Activated CD8-positive, alpha-beta memory T cell treated with anti-CD3 and anti-CD28 coated beads, Interleukin-2, amount 10 ng/mL, durations not matched to agents 7 days and 5 days (primary cell): ENCODE measurements at regions not wholly inside any gene's neighbourhood (a gene's known extent, or its start where the extent isn't known, plus 50 kb on each side); places are given as distances from the start of the nearest gene placed in this dataset.

Experiments used
- ATAC-seq: fragments of 150-1000 bp; cut with Tn5 transposase; one replicate; pipeline ENCODE4 v1.10.0; 2021; ENCODE audit warnings: moderate library complexity
- CTCF ChIA-PET: fragments of 350-600 bp; sonication (Branson Sonifier 250); formaldehyde crosslinking; loops from one replicate; lab custom pipeline; 2021; ENCODE audit warnings: antibody characterized with exemption; lab: Charles Lee
- DNase-seq: peaks from one replicate; pipeline ENCODE4 v3.0.0-alpha.2; 2020
- H3K27ac Mint-ChIP-seq: one replicate; pipeline ENCODE4 v1.8.0; 2021; ENCODE audit warnings: mild to moderate bottlenecking, mixed read lengths
- H3K27me3 Mint-ChIP-seq: one replicate; pipeline ENCODE4 v1.8.0; 2021; ENCODE audit warnings: mixed read lengths
- H3K36me3 Mint-ChIP-seq: one replicate; pipeline ENCODE4 v1.8.0; 2021; ENCODE audit warnings: mild to moderate bottlenecking, mixed read lengths
- H3K4me1 Mint-ChIP-seq: one replicate; pipeline ENCODE4 v1.8.0; 2021; ENCODE audit warnings: mixed read lengths
- H3K4me3 Mint-ChIP-seq: one replicate; pipeline ENCODE4 v1.8.0; 2021; ENCODE audit warnings: mild to moderate bottlenecking, moderate library complexity, mixed read lengths
- H3K9me3 Mint-ChIP-seq: one replicate; pipeline ENCODE4 v1.8.0; 2022; ENCODE audit warnings: low read depth, mixed read lengths

- Mint-ChIP-seq H3K9me3 (no peaks in the 10 kb centered on the region), H3K4me1 (peaks cover 24% of the 10 kb centered on the region), H3K4me3 (no peak overlapping the region), H3K27me3 (no peaks in the 10 kb centered on the region), H3K27ac (peak overlapping the region; percentile 80), H3K36me3 (no peaks in the 10 kb centered on the region)
- peak; percentile 64 for DNase-seq
- CTCF ChIA-PET: interaction anchor here (1.2 kb wide), 1 partner anchor 27 kb away, joined by 3 read pairs; no protein-coding TSS in a partner anchor
- ATAC-seq: peak; percentile 96
Measured at GRCh38 chrX:39336671-39337311, 535.5 kb downstream of the MID1IP1 start.

- H3K27me3 Mint-ChIP-seq: no peaks in the 10 kb centered on the region
- no peak overlapping the region for H3K4me3 Mint-ChIP-seq
- H3K36me3 Mint-ChIP-seq: no peaks in the 10 kb centered on the region
- no peak for DNase-seq
- ATAC-seq: no peak
- H3K4me1 Mint-ChIP-seq: peaks cover 18% of the 10 kb centered on the region
- H3K9me3 Mint-ChIP-seq: no peaks in the 10 kb centered on the region
- peak overlapping the region; percentile 80 for H3K27ac Mint-ChIP-seq
- CTCF ChIA-PET: interaction anchor here (1.2 kb wide), 1 partner anchor 28 kb away, joined by 3 read pairs; no protein-coding TSS in a partner anchor
Measured at GRCh38 chrX:39337451-39337850, 536.2 kb downstream of the MID1IP1 start.

GRCh38 chrX:39338583-39338982 is 537.3 kb downstream of the MID1IP1 start:
- no peaks in the 10 kb centered on the region for H3K27me3 Mint-ChIP-seq
- DNase-seq (no peak), ATAC-seq (no peak)
- H3K27ac Mint-ChIP-seq: no peak overlapping the region
- H3K4me3 Mint-ChIP-seq: no peak overlapping the region
- no peaks in the 10 kb centered on the region for H3K36me3 Mint-ChIP-seq
- no peaks in the 10 kb centered on the region for H3K9me3 Mint-ChIP-seq
- CTCF ChIA-PET: no interaction called here
- peaks cover 17% of the 10 kb centered on the region for H3K4me1 Mint-ChIP-seq

- H3K36me3 Mint-ChIP-seq: no peaks in the 10 kb centered on the region
- H3K9me3 Mint-ChIP-seq: no peaks in the 10 kb centered on the region
- no peaks in the 10 kb centered on the region for H3K27me3 Mint-ChIP-seq
- no peak overlapping the region for H3K4me3 Mint-ChIP-seq
- H3K4me1 Mint-ChIP-seq: no peaks in the 10 kb centered on the region
- DNase-seq: no peak
- H3K27ac Mint-ChIP-seq: no peak overlapping the region
- CTCF ChIA-PET: no interaction called here
- no peak for ATAC-seq
Measured at GRCh38 chrX:39356119-39356807, 555.0 kb downstream of the MID1IP1 start.

GRCh38 chrX:39360101-39360500 is 558.8 kb downstream of the MID1IP1 start:
- no peaks in the 10 kb centered on the region for H3K9me3 Mint-ChIP-seq
- CTCF ChIA-PET: no interaction called here
- DNase-seq: no peak

GRCh38 chrX:39361736-39362135 is 560.5 kb downstream of the MID1IP1 start:
- H3K27me3 Mint-ChIP-seq: no peaks in the 10 kb centered on the region
- no peak overlapping the region for H3K4me3 Mint-ChIP-seq
- CTCF ChIA-PET: no interaction called here
- H3K4me1 Mint-ChIP-seq: no peaks in the 10 kb centered on the region
- no peak overlapping the region for H3K27ac Mint-ChIP-seq
- H3K36me3 Mint-ChIP-seq: no peaks in the 10 kb centered on the region
- ATAC-seq (no peak), DNase-seq (no peak)
- H3K9me3 Mint-ChIP-seq: no peaks in the 10 kb centered on the region

More at GRCh38 chrX:39360101-39360500, 558.8 kb downstream of the MID1IP1 start:
- Mint-ChIP-seq H3K27ac (no peak overlapping the region), H3K4me1 (no peaks in the 10 kb centered on the region), H3K4me3 (no peak overlapping the region), H3K27me3 (no peaks in the 10 kb centered on the region), H3K36me3 (no peaks in the 10 kb centered on the region)
- ATAC-seq: no peak

- Mint-ChIP-seq H3K4me1 (no peaks in the 10 kb centered on the region), H3K9me3 (peaks cover 3% of the 10 kb centered on the region), H3K4me3 (no peak overlapping the region), H3K27ac (no peak overlapping the region), H3K36me3 (no peaks in the 10 kb centered on the region), H3K27me3 (no peaks in the 10 kb centered on the region)
- ATAC-seq (no peak), DNase-seq (no peak)
- CTCF ChIA-PET: no interaction called here
Measured at GRCh38 chrX:39367416-39367815, 566.2 kb downstream of the MID1IP1 start.

- DNase-seq (no peak), ATAC-seq (no peak)
- CTCF ChIA-PET: no interaction called here
- no peak overlapping the region for H3K27ac Mint-ChIP-seq
- H3K27me3 Mint-ChIP-seq: no peaks in the 10 kb centered on the region
- H3K9me3 Mint-ChIP-seq: peaks cover 3% of the 10 kb centered on the region
- H3K4me3 Mint-ChIP-seq: no peak overlapping the region
- H3K4me1 Mint-ChIP-seq: no peaks in the 10 kb centered on the region
- no peaks in the 10 kb centered on the region for H3K36me3 Mint-ChIP-seq
Measured at GRCh38 chrX:39372115-39372514, 570.9 kb downstream of the MID1IP1 start.

GRCh38 chrX:39377157-39377556 is 575.9 kb downstream of the MID1IP1 start:
- no peak overlapping the region for H3K4me3 Mint-ChIP-seq

GRCh38 chrX:39377773-39378172 is 576.5 kb downstream of the MID1IP1 start:
- H3K36me3 Mint-ChIP-seq: no peaks in the 10 kb centered on the region
- CTCF ChIA-PET: no interaction called here
- H3K27ac Mint-ChIP-seq: no peak overlapping the region
- no peak overlapping the region for H3K4me3 Mint-ChIP-seq
- no peaks in the 10 kb centered on the region for H3K4me1 Mint-ChIP-seq
- H3K9me3 Mint-ChIP-seq: no peaks in the 10 kb centered on the region
- no peaks in the 10 kb centered on the region for H3K27me3 Mint-ChIP-seq
- no peak for ATAC-seq
- no peak for DNase-seq

More at GRCh38 chrX:39377157-39377556, 575.9 kb downstream of the MID1IP1 start:
- H3K9me3 Mint-ChIP-seq: no peaks in the 10 kb centered on the region
- H3K27me3 Mint-ChIP-seq: no peaks in the 10 kb centered on the region
- H3K27ac Mint-ChIP-seq: no peak overlapping the region
- DNase-seq: no peak
- CTCF ChIA-PET: no interaction called here
- no peaks in the 10 kb centered on the region for H3K36me3 Mint-ChIP-seq
- no peak for ATAC-seq
- H3K4me1 Mint-ChIP-seq: no peaks in the 10 kb centered on the region

- no peak overlapping the region for H3K27ac Mint-ChIP-seq
- H3K4me3 Mint-ChIP-seq: no peak overlapping the region
- no peaks in the 10 kb centered on the region for H3K9me3 Mint-ChIP-seq
- CTCF ChIA-PET: no interaction called here
- H3K36me3 Mint-ChIP-seq: no peaks in the 10 kb centered on the region
- no peak for ATAC-seq
- no peaks in the 10 kb centered on the region for H3K27me3 Mint-ChIP-seq
- H3K4me1 Mint-ChIP-seq: no peaks in the 10 kb centered on the region
- no peak for DNase-seq
Measured at GRCh38 chrX:39381422-39381821, 580.2 kb downstream of the MID1IP1 start.

- Mint-ChIP-seq H3K4me1 (no peaks in the 10 kb centered on the region), H3K4me3 (no peak overlapping the region), H3K36me3 (no peaks in the 10 kb centered on the region), H3K27ac (no peak overlapping the region), H3K27me3 (no peaks in the 10 kb centered on the region), H3K9me3 (no peaks in the 10 kb centered on the region)
- ATAC-seq: no peak
- DNase-seq: no peak
- CTCF ChIA-PET: no interaction called here
Measured at GRCh38 chrX:39384996-39385395, 583.7 kb downstream of the MID1IP1 start.

- Mint-ChIP-seq H3K9me3 (no peaks in the 10 kb centered on the region), H3K4me3 (no peak overlapping the region), H3K4me1 (no peaks in the 10 kb centered on the region), H3K27me3 (no peaks in the 10 kb centered on the region), H3K36me3 (no peaks in the 10 kb centered on the region), H3K27ac (no peak overlapping the region)
- no peak for ATAC-seq
- DNase-seq: no peak
- CTCF ChIA-PET: no interaction called here
Measured at GRCh38 chrX:39388730-39389129, 587.5 kb downstream of the MID1IP1 start.

GRCh38 chrX:39396358-39396995 is 595.2 kb downstream of the MID1IP1 start:
- Mint-ChIP-seq H3K27ac (no peak overlapping the region), H3K27me3 (no peaks in the 10 kb centered on the region), H3K9me3 (no peaks in the 10 kb centered on the region), H3K4me1 (no peaks in the 10 kb centered on the region), H3K36me3 (no peaks in the 10 kb centered on the region), H3K4me3 (no peak overlapping the region)
- ATAC-seq (no peak), DNase-seq (no peak)
- CTCF ChIA-PET: no interaction called here
